Kidney glomerular epithelial cell (primary cell): ENCODE measurements at regions not wholly inside any gene's neighbourhood (a gene's known extent, or its start where the extent isn't known, plus 50 kb on each side); places are given as distances from the start of the nearest gene placed in this dataset.
"Not testable (repeated sequence)": the region's sequence is repeated elsewhere in the genome, so short reads cannot be mapped to it uniquely, and the experiment has no call there.

Experiments used
- DNase-seq: peaks from one replicate; lab custom pipeline; 2025; lab: John Stamatoyannopoulos, UW

GRCh38 chr5:17365811-17366138 lies 132.3 kb upstream of the TAF11L2 start:
- DNase-seq, result no peak

- no peak for DNase-seq
Measured at GRCh38 chr5:17367256-17367840, 130.7 kb upstream of the TAF11L2 start.

- DNase-seq, result no peak
Measured at GRCh38 chr5:17370651-17371050, 127.4 kb upstream of the TAF11L2 start.

- DNase-seq, result no peak
Measured at GRCh38 chr5:17373406-17373805, 124.6 kb upstream of the TAF11L2 start.

GRCh38 chr5:17373814-17374556 lies 124.0 kb upstream of the TAF11L2 start:
- DNase-seq, result no peak

- DNase-seq, result no peak
Measured at GRCh38 chr5:17374973-17375742, 122.9 kb upstream of the TAF11L2 start.

GRCh38 chr5:17375886-17376285 lies 122.1 kb upstream of the TAF11L2 start:
- not testable (repeated sequence) for DNase-seq

- no peak for DNase-seq
Measured at GRCh38 chr5:17378346-17378997, 119.6 kb upstream of the TAF11L2 start.

- no peak for DNase-seq
Measured at GRCh38 chr5:17379100-17379951, 118.7 kb upstream of the TAF11L2 start.

- DNase-seq, result no peak
Measured at GRCh38 chr5:17381932-17382331, 116.1 kb upstream of the TAF11L2 start.

- no peak for DNase-seq
Measured at GRCh38 chr5:17383526-17383925, 114.5 kb upstream of the TAF11L2 start.

- no peak for DNase-seq
Measured at GRCh38 chr5:17384181-17384580, 113.8 kb upstream of the TAF11L2 start.

- DNase-seq, result no peak
Measured at GRCh38 chr5:17388717-17389116, 109.3 kb upstream of the TAF11L2 start.

- no peak for DNase-seq
Measured at GRCh38 chr5:17394086-17394485, 103.9 kb upstream of the TAF11L2 start.

- DNase-seq, result peak; percentile 29
Measured at GRCh38 chr5:17395106-17395880, 102.7 kb upstream of the TAF11L2 start.

- DNase-seq, result no peak
Measured at GRCh38 chr5:17396247-17396646, 101.8 kb upstream of the TAF11L2 start.

- peak; percentile 81 for DNase-seq
Measured at GRCh38 chr5:17398431-17398830, 99.6 kb upstream of the TAF11L2 start.

- no peak for DNase-seq
Measured at GRCh38 chr5:17398866-17399835, 98.9 kb upstream of the TAF11L2 start.

GRCh38 chr5:17399931-17400330 lies 98.1 kb upstream of the TAF11L2 start:
- DNase-seq, result no peak
